ENCODE measurements at regions not wholly inside any gene's neighbourhood (a gene's known extent, or its start where the extent isn't known, plus 50 kb on each side); places are given as distances from the start of the nearest gene placed in this dataset.
"Not testable (repeated sequence)": the region's sequence is repeated elsewhere in the genome, so short reads cannot be mapped to it uniquely, and the experiment has no call there.

GRCh38 chr13:109983447-109983846 lies 197.1 kb upstream of the IRS2 start:
- no peak for TF ChIP-seq CTCF (IDR thresholded peaks at IDR 0.05; ENCODE audit: control insufficient read depth, extremely low read depth, insufficient read depth)
- no peak for DNase-seq (ENCODE audit: low read depth)

GRCh38 chr13:109981000-109981399 lies 194.6 kb upstream of the IRS2 start:
- H3K4me3 ChIP-seq (ENCODE audit: low read depth, low read length) = no peak overlapping the region
- no peak for TF ChIP-seq CTCF (IDR thresholded peaks at IDR 0.05; ENCODE audit: control insufficient read depth, extremely low read depth, insufficient read depth)
- DNase-seq (ENCODE audit: low read depth) = no peak

More at GRCh38 chr13:109983447-109983846, 197.1 kb upstream of the IRS2 start:
- H3K4me3 ChIP-seq (ENCODE audit: low read depth, low read length) = no peak overlapping the region

GRCh38 chr13:109979676-109980075 lies 193.3 kb upstream of the IRS2 start:
- H3K4me3 ChIP-seq (ENCODE audit: low read depth, low read length); DNase-seq (ENCODE audit: low read depth): not testable (repeated sequence)

GRCh38 chr13:109979228-109979627 lies 192.8 kb upstream of the IRS2 start:
- DNase-seq (ENCODE audit: low read depth) = no peak
- no peak overlapping the region for H3K4me3 ChIP-seq (ENCODE audit: low read depth, low read length)
- TF ChIP-seq CTCF (IDR thresholded peaks at IDR 0.05; ENCODE audit: control insufficient read depth, extremely low read depth, insufficient read depth) = no peak

- TF ChIP-seq CTCF (IDR thresholded peaks at IDR 0.05; ENCODE audit: control insufficient read depth, extremely low read depth, insufficient read depth) = no peak
- H3K4me3 ChIP-seq (ENCODE audit: low read depth, low read length) = no peak overlapping the region
- DNase-seq (ENCODE audit: low read depth) = no peak
Observed at GRCh38 chr13:109977212-109977968, 191.0 kb upstream of the IRS2 start.

GRCh38 chr13:109976206-109976997 lies 190.0 kb upstream of the IRS2 start:
- no peak overlapping the region for H3K4me3 ChIP-seq (ENCODE audit: low read depth, low read length)
- no peak for TF ChIP-seq CTCF (IDR thresholded peaks at IDR 0.05; ENCODE audit: control insufficient read depth, extremely low read depth, insufficient read depth)
- no peak for DNase-seq (ENCODE audit: low read depth)

- no peak overlapping the region for H3K4me3 ChIP-seq (ENCODE audit: low read depth, low read length)
- no peak for TF ChIP-seq CTCF (IDR thresholded peaks at IDR 0.05; ENCODE audit: control insufficient read depth, extremely low read depth, insufficient read depth)
- no peak for DNase-seq (ENCODE audit: low read depth)
Observed at GRCh38 chr13:109974354-109974753, 188.0 kb upstream of the IRS2 start.
